ENCODE measurements at regions not wholly inside any gene's neighbourhood (a gene's known extent, or its start where the extent isn't known, plus 50 kb on each side); places are given as distances from the start of the nearest gene placed in this dataset.

GRCh38 chr5:136522217-136522956 lies 157.0 kb upstream of the TRPC7 start:
- TF ChIP-seq CTCF (conservative IDR thresholded peaks at IDR 0.05; ENCODE audit: low read length): no peak
- no peak overlapping the region for H3K4me3 ChIP-seq (ENCODE audit: low read length)

DNA sequence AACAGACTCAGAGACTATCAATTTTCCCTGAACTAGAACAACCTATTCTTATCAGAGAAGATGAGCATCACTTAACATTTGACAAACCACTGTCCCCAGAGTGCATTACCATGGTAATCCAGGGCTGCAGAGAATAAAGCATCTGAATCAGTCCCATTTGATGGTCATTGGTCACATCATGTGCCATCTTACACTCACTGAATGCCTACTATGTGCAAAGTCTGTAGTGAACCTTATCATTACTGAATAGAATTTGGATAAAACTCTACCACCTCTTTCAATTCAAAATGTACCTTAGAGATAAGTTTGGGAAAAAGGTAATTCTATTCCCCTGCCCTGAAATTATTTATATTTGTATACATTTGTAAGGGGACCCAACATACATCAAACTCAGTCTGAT lies 156.4 kb upstream of the TRPC7 start:
- H3K4me3 ChIP-seq (ENCODE audit: low read length): no peak overlapping the region
- no peak for DNase-seq (ENCODE audit: low read depth)
- no peak for TF ChIP-seq CTCF (conservative IDR thresholded peaks at IDR 0.05; ENCODE audit: low read length)

More at GRCh38 chr5:136522217-136522956, 157.0 kb upstream of the TRPC7 start:
- no peak for DNase-seq (ENCODE audit: low read depth)

DNA sequence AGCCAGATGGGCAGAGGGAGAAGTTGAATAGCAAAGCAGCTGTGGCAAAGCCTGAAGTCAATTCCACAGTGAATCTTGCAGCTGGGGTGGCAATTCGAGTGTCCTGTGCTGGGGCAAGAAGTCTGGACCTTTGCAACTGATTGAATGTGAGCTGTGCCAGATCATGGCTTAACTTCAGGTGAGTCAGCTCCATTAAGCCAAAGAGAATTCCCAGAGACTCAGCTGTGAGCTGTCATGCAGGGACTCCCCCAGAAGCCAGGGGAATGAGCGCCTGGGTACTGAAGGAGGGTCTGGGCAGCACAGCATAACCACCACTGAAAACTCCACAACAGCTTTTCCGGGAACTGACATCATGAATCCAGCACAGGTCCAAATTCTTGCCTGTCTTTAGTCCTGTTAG lies 153.5 kb upstream of the TRPC7 start:
- no peak for DNase-seq (ENCODE audit: low read depth)
- H3K4me3 ChIP-seq (ENCODE audit: low read length): no peak overlapping the region
- no peak for TF ChIP-seq CTCF (conservative IDR thresholded peaks at IDR 0.05; ENCODE audit: low read length)

- H3K4me3 ChIP-seq (ENCODE audit: low read length): no peak overlapping the region
- DNase-seq (ENCODE audit: low read depth): no peak
- no peak for TF ChIP-seq CTCF (conservative IDR thresholded peaks at IDR 0.05; ENCODE audit: low read length)
Measured at GRCh38 chr5:136518174-136518573, 152.8 kb upstream of the TRPC7 start.

- DNase-seq (ENCODE audit: low read depth): no peak
- H3K4me3 ChIP-seq (ENCODE audit: low read length): no peak overlapping the region
- TF ChIP-seq CTCF (conservative IDR thresholded peaks at IDR 0.05; ENCODE audit: low read length): no peak
Measured at GRCh38 chr5:136517755-136518154, 152.4 kb upstream of the TRPC7 start.

GRCh38 chr5:136516637-136517036 lies 151.3 kb upstream of the TRPC7 start:
- H3K4me3 ChIP-seq (ENCODE audit: low read length): no peak overlapping the region
- TF ChIP-seq CTCF (conservative IDR thresholded peaks at IDR 0.05; ENCODE audit: low read length): no peak
- no peak for DNase-seq (ENCODE audit: low read depth)

DNA sequence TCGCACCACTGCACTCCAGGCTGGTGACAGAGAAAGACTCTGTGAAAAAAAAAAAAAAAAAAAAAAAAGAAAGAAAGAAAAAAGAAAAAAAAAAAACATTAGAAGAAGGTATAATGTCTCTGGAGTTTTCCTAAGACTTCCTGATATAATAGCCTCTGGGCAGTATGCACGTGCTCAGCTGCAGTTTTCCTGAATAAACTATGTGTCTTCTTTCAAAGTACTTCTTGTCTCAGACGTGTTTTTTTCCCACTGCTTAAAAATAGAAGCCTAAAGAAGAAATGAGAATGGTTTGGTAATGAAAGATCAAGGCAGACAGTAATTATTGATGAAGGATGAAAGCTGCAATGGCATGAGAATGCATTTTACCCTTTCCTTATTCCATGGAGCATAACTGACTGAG lies 148.1 kb upstream of the TRPC7 start:
- no peak for DNase-seq (ENCODE audit: low read depth)
- no peak overlapping the region for H3K4me3 ChIP-seq (ENCODE audit: low read length)
- TF ChIP-seq CTCF (conservative IDR thresholded peaks at IDR 0.05; ENCODE audit: low read length): no peak

Measured in AG10803 (cell line).